H1 (cell line): ENCODE measurements at regions not wholly inside any gene's neighbourhood (a gene's known extent, or its start where the extent isn't known, plus 50 kb on each side); places are given as distances from the start of the nearest gene placed in this dataset.
"Not testable (repeated sequence)": the region's sequence is repeated elsewhere in the genome, so short reads cannot be mapped to it uniquely, and the experiment has no call there.

Experiments
- CTCF ChIA-PET: fragments of 300-600 bp; sonication (Branson Sonifier 250); formaldehyde crosslinking; loops from one replicate; lab custom pipeline; 2021; ENCODE audit not compliant: partially characterized antibody; lab: Charles Lee
- POLR2A ChIA-PET: fragments of 300-600 bp; sonication (Branson Sonifier 250); formaldehyde crosslinking; loops from one replicate; lab custom pipeline; 2021; ENCODE audit warnings: inconsistent platforms; ENCODE audit not compliant: partially characterized antibody; lab: Charles Lee
- DNase-seq, 2 experiments: peaks; one replicate each; pipeline versions ENCODE4 v3.0.0 to v3.0.0-alpha.2; 2010 to 2022; ENCODE audit warnings: low spot score in 2 of 2, low read depth in 1 of 2, mixed read lengths in 1 of 2
- FAIRE-seq: peaks from 2 replicates; lab custom pipeline; 2011; peaks lifted over from hg19 to GRCh38; lab: Jason Lieb, UNC
- H2AFZ ChIP-seq: 2 replicates; pipeline ENCODE4 v1.8.1; 2012; ENCODE audit warnings: low read length, inconsistent platforms
- H2AK5ac ChIP-seq: 2 replicates; pipeline ENCODE4 v1.6.1; 2013; ENCODE audit warnings: low read depth, low read length
- H2BK120ac ChIP-seq: replicated peaks from 2 replicates; pipeline ENCODE3; 2013; ENCODE audit warnings: low read depth, low read length, inconsistent platforms
- H2BK12ac ChIP-seq: 2 replicates; pipeline ENCODE4 v1.6.1; 2013; ENCODE audit warnings: low read depth, low read length
- H2BK15ac ChIP-seq: 2 replicates; pipeline ENCODE4 v1.6.1; 2013; ENCODE audit warnings: low read length
- H2BK20ac ChIP-seq: 2 replicates; pipeline ENCODE4 v1.6.1; 2013; ENCODE audit warnings: low read length
- H2BK5ac ChIP-seq: 2 replicates; pipeline ENCODE4 v1.6.1; 2013; ENCODE audit warnings: low read depth, low read length
- H3K14ac ChIP-seq: 2 replicates; pipeline ENCODE4 v1.6.1; 2013; ENCODE audit warnings: inconsistent platforms; ENCODE audit not compliant: insufficient read length
- H3K18ac ChIP-seq: 2 replicates; pipeline ENCODE4 v1.6.1; 2013; ENCODE audit warnings: low read length; ENCODE audit errors: extremely low read depth
- H3K23ac ChIP-seq: 2 replicates; pipeline ENCODE4 v1.6.1; 2013; ENCODE audit warnings: inconsistent platforms; ENCODE audit not compliant: insufficient read length
- H3K23me2 ChIP-seq: 2 replicates; pipeline ENCODE4 v1.6.1; 2013; ENCODE audit warnings: low read depth, low read length
- H3K27ac ChIP-seq: 2 replicates; pipeline ENCODE4 v1.6.1; 2011; ENCODE audit warnings: low read depth, low read length, inconsistent platforms
- H3K27me3 ChIP-seq, 4 experiments: replicated peaks in 1 of 4; 1 replicate in 1 of 4; 2 replicates in 3 of 4; pipeline versions ENCODE4 v1.6.1 to v1.8.1; 2011 to 2013; ENCODE audit warnings: low read length in 3 of 4, mild to moderate bottlenecking in 3 of 4, inconsistent platforms in 2 of 4, mixed read lengths in 2 of 4, moderate library complexity in 1 of 4; ENCODE audit not compliant: control insufficient read depth in 3 of 4, insufficient read depth in 3 of 4; ENCODE audit errors: extremely low read depth in 1 of 4
- H3K36me3 ChIP-seq, 4 experiments: 2 replicates each; pipeline versions ENCODE4 v1.6.1 to v1.8.1; 2011 to 2013; ENCODE audit warnings: mild to moderate bottlenecking in 4 of 4, low read length in 3 of 4, moderate library complexity in 2 of 4, control low read depth in 1 of 4, inconsistent platforms in 1 of 4; ENCODE audit not compliant: insufficient read depth in 4 of 4, control insufficient read depth in 2 of 4
- H3K4ac ChIP-seq: replicated peaks from 2 replicates; pipeline ENCODE3; 2013; ENCODE audit warnings: low read length, low read depth, mixed read lengths, inconsistent platforms; ENCODE audit not compliant: insufficient read length
- H3K4me1 ChIP-seq, 4 experiments: replicated peaks in 1 of 4; 1 replicate in 1 of 4; 2 replicates in 3 of 4; pipeline versions ENCODE4 v1.6.1 to v1.8.1; 2011 to 2013; ENCODE audit warnings: low read length in 3 of 4, inconsistent platforms in 2 of 4, mixed read lengths in 1 of 4; ENCODE audit not compliant: insufficient read depth in 4 of 4, control insufficient read depth in 3 of 4
- H3K4me2 ChIP-seq, 2 experiments: 2 replicates each; pipeline versions ENCODE4 v1.6.1 to v1.8.1; 2011 to 2013; ENCODE audit warnings: low read depth in 2 of 2, low read length in 2 of 2, control low read depth in 1 of 2, inconsistent platforms in 1 of 2, mild to moderate bottlenecking in 1 of 2; ENCODE audit not compliant: insufficient read depth in 1 of 2
- H3K4me3 ChIP-seq, 4 experiments: fragments of 200-600, 300-600 bp in 1 of 4; sonication (generic), shearing (Covaris generic), sonication (Bioruptor Twin) in 1 of 4; 2 replicates each; pipeline versions ENCODE4 v1.5.1 to v1.8.1; 2011 to 2016; ENCODE audit warnings: low read length in 4 of 4, low read depth in 3 of 4, control low read depth in 2 of 4, inconsistent platforms in 2 of 4, mild to moderate bottlenecking in 2 of 4, mixed read lengths in 1 of 4, moderate library complexity in 1 of 4; ENCODE audit not compliant: insufficient read depth in 2 of 4; ENCODE audit errors: extremely low read depth in 1 of 4
- H3K56ac ChIP-seq: replicated peaks from 2 replicates; pipeline ENCODE3; 2013; ENCODE audit warnings: low read depth, mild to moderate bottlenecking, mixed read lengths, low read length, inconsistent platforms; ENCODE audit not compliant: insufficient read length
- H3K79me1 ChIP-seq: 2 replicates; pipeline ENCODE4 v1.6.1; 2013; ENCODE audit warnings: low read depth, low read length, control low read depth
- H3K79me2 ChIP-seq, 2 experiments: 2 replicates each; pipeline versions ENCODE4 v1.6.1 to v1.8.1; 2012 to 2013; ENCODE audit warnings: low read length in 2 of 2, mild to moderate bottlenecking in 2 of 2, inconsistent platforms in 1 of 2; ENCODE audit not compliant: insufficient read depth in 2 of 2, control insufficient read depth in 1 of 2
- H3K9ac ChIP-seq, 4 experiments: replicated peaks in 1 of 4; 1 replicate in 1 of 4; 2 replicates in 3 of 4; pipeline versions ENCODE4 v1.6.1 to v1.8.1; 2011 to 2013; ENCODE audit warnings: low read depth in 3 of 4, low read length in 3 of 4, control low read depth in 2 of 4, mild to moderate bottlenecking in 2 of 4, moderate library complexity in 2 of 4, inconsistent platforms in 1 of 4; ENCODE audit errors: extremely low read depth in 1 of 4
- H3K9me3 ChIP-seq, 2 experiments: 2 replicates each; pipeline versions ENCODE4 v1.6.1 to v1.8.1; 2012 to 2013; ENCODE audit warnings: mild to moderate bottlenecking in 2 of 2, moderate library complexity in 2 of 2, control low read depth in 1 of 2, inconsistent platforms in 1 of 2, low read depth in 1 of 2, low read length in 1 of 2, mixed read lengths in 1 of 2; ENCODE audit not compliant: insufficient read depth in 2 of 2
- H4K20me1 ChIP-seq, 2 experiments: replicated peaks in 1 of 2; 2 replicates each; pipeline versions ENCODE3 to v1.8.1; 2011 to 2013; ENCODE audit warnings: inconsistent platforms in 2 of 2, low read length in 2 of 2, mild to moderate bottlenecking in 1 of 2; ENCODE audit not compliant: insufficient read depth in 2 of 2, control insufficient read depth in 1 of 2
- H4K5ac ChIP-seq: 2 replicates; pipeline ENCODE4 v1.6.1; 2013; ENCODE audit warnings: low read length, low read depth, mixed read lengths, inconsistent platforms; ENCODE audit not compliant: insufficient read length
- H4K8ac ChIP-seq: 2 replicates; pipeline ENCODE4 v1.8.0; 2013; ENCODE audit warnings: mild to moderate bottlenecking, moderate library complexity, low read length, inconsistent platforms; ENCODE audit not compliant: insufficient read depth; ENCODE audit errors: extremely low read depth
- H4K91ac ChIP-seq: replicated peaks from 2 replicates; pipeline ENCODE3; 2013; ENCODE audit warnings: low read length, mixed read lengths, inconsistent platforms; ENCODE audit not compliant: insufficient read length
- WGBS, 2 experiments: shearing (Covaris generic) in 1 of 2; methylation state at CpG; one replicate each; pipeline versions ENCODE4 v1.1.6 to v1.1.7; 2013 to 2015; ENCODE audit warnings: low lambda C conversion rate in 2 of 2, mixed read lengths in 2 of 2, inconsistent platforms in 1 of 2, low coverage in 1 of 2, missing lambda C conversion rate in 1 of 2; ENCODE audit not compliant: insufficient replicate concordance in 2 of 2, insufficient coverage in 1 of 2, insufficient read length in 1 of 2; ENCODE audit errors: extremely low coverage in 1 of 2, missing lambda C conversion rate in 1 of 2; 5-methylcytosine and 5-hydroxymethylcytosine counted together

- H3K23ac ChIP-seq, H2BK20ac ChIP-seq, H3K79me2 ChIP-seq, H2BK5ac ChIP-seq, H2AFZ ChIP-seq, H3K9ac ChIP-seq, H3K36me3 ChIP-seq, H4K91ac ChIP-seq, H3K4me3 ChIP-seq, H3K14ac ChIP-seq, DNase-seq, H3K56ac ChIP-seq, H2BK15ac ChIP-seq, H3K18ac ChIP-seq, H3K79me1 ChIP-seq, FAIRE-seq, H3K4me2 ChIP-seq, H4K5ac ChIP-seq, H3K27me3 ChIP-seq, H3K4me1 ChIP-seq, H3K23me2 ChIP-seq, H2AK5ac ChIP-seq, H2BK120ac ChIP-seq, POLR2A ChIA-PET, H3K27ac ChIP-seq, H4K8ac ChIP-seq, H2BK12ac ChIP-seq, H3K4ac ChIP-seq, H4K20me1 ChIP-seq, H3K9me3 ChIP-seq: not testable (repeated sequence)
- 56% methylated on average over 2 of the region's 2 CpGs; no CpG with 5 or more reads in 1 of the 2 experiments for WGBS, 2 experiments
- CTCF ChIA-PET = interaction anchor here (6.4 kb wide), 1 partner anchor 150 kb away, joined by 38 read pairs; no protein-coding TSS in a partner anchor
These were observed 202.2 kb downstream of the ACTR3B start for GRCh38 chr7:152961796-152962195.
